H1 (cell line): ENCODE measurements at regions not wholly inside any gene's neighbourhood (a gene's known extent, or its start where the extent isn't known, plus 50 kb on each side); places are given as distances from the start of the nearest gene placed in this dataset.
A peak's percentile ranks its signal among the peaks of the same experiment; 100 is the strongest.

ENCODE experiments used
- BACH1 ChIP-seq: IDR thresholded peaks from 2 replicates; pipeline ENCODE4 v1.6.1; 2012; ENCODE audit warnings: low read length, improper control_type of control experiment
- CTBP2 ChIP-seq: IDR thresholded peaks from 2 replicates; pipeline ENCODE4 v1.7.0; 2011; ENCODE audit warnings: borderline replicate concordance, mild to moderate bottlenecking, moderate library complexity, mixed read lengths, low read length; ENCODE audit not compliant: insufficient read depth, insufficient read length
- JUN ChIP-seq: IDR thresholded peaks from 2 replicates; pipeline ENCODE4 v1.6.1; 2011; ENCODE audit warnings: low read depth, mild to moderate bottlenecking, improper control_type of control experiment, low read length
- JUND ChIP-seq: IDR thresholded peaks from 2 replicates; pipeline ENCODE4 v1.6.1; 2011; ENCODE audit warnings: mild to moderate bottlenecking, improper control_type of control experiment, low read length
- NANOG ChIP-seq: IDR thresholded peaks from 2 replicates; pipeline ENCODE4 v1.6.1; 2011; ENCODE audit warnings: low read length, low read depth, mild to moderate bottlenecking, inconsistent platforms; ENCODE audit not compliant: insufficient read depth, poor library complexity, severe bottlenecking
- PHF8 ChIP-seq: fragments of 200-600 bp; sonication (generic); conservative IDR thresholded peaks from 2 replicates; pipeline ENCODE4 v1.7.1; 2012; ENCODE audit warnings: low read depth, mild to moderate bottlenecking, inconsistent platforms, low read length, moderate library complexity
- POU5F1 ChIP-seq: IDR thresholded peaks from 2 replicates; pipeline ENCODE4 v1.6.1; 2011; ENCODE audit warnings: low read depth, mild to moderate bottlenecking, low read length, moderate library complexity
- RFX5 ChIP-seq: IDR thresholded peaks from 2 replicates; pipeline ENCODE4 v1.6.1; 2011; ENCODE audit warnings: low read depth, low read length, improper control_type of control experiment, borderline replicate concordance
- SAP30 ChIP-seq: fragments of 300-600 bp; sonication (generic); IDR thresholded peaks from 2 replicates; pipeline ENCODE4 v1.7.1; 2012; ENCODE audit warnings: low read length, moderate library complexity, mild to moderate bottlenecking, inconsistent platforms; ENCODE audit not compliant: insufficient read depth, insufficient replicate concordance
- SIRT6 ChIP-seq: IDR thresholded peaks from one replicate; pipeline ENCODE4 v1.7.1; 2012; ENCODE audit warnings: low read length, inconsistent platforms
- SP1 ChIP-seq: IDR thresholded peaks from 2 replicates; pipeline ENCODE4 v1.6.1; 2011; ENCODE audit warnings: low read depth, low read length
- TBP ChIP-seq: IDR thresholded peaks from 2 replicates; pipeline ENCODE4 v1.6.1; 2011; ENCODE audit warnings: low read depth, low read length, improper control_type of control experiment
- TCF12 ChIP-seq: IDR thresholded peaks from 2 replicates; pipeline ENCODE4 v1.6.1; 2011; ENCODE audit warnings: low read depth, mild to moderate bottlenecking, low read length
- TEAD4 ChIP-seq: IDR thresholded peaks from 2 replicates; pipeline ENCODE4 v1.6.1; 2012; ENCODE audit warnings: low read depth, low read length, inconsistent platforms, mixed read lengths
- YY1 ChIP-seq: IDR thresholded peaks from 2 replicates; pipeline ENCODE4 v1.6.1; 2011; ENCODE audit warnings: low read depth, mild to moderate bottlenecking, low read length
- ZNF274 ChIP-seq: IDR thresholded peaks from 2 replicates; pipeline ENCODE4 v1.7.0; 2012; ENCODE audit warnings: low read length, borderline replicate concordance; ENCODE audit errors: extremely low read depth
- TF ChIP-seq, protein P1 (sequence below): IDR thresholded peaks from 2 replicates; pipeline ENCODE4 v1.6.1; 2012; ENCODE audit warnings: low read length, inconsistent platforms
- TF ChIP-seq, protein P2 (sequence below): IDR thresholded peaks from 2 replicates; pipeline ENCODE4 v1.6.1; 2012; ENCODE audit warnings: inconsistent platforms

DNA sequence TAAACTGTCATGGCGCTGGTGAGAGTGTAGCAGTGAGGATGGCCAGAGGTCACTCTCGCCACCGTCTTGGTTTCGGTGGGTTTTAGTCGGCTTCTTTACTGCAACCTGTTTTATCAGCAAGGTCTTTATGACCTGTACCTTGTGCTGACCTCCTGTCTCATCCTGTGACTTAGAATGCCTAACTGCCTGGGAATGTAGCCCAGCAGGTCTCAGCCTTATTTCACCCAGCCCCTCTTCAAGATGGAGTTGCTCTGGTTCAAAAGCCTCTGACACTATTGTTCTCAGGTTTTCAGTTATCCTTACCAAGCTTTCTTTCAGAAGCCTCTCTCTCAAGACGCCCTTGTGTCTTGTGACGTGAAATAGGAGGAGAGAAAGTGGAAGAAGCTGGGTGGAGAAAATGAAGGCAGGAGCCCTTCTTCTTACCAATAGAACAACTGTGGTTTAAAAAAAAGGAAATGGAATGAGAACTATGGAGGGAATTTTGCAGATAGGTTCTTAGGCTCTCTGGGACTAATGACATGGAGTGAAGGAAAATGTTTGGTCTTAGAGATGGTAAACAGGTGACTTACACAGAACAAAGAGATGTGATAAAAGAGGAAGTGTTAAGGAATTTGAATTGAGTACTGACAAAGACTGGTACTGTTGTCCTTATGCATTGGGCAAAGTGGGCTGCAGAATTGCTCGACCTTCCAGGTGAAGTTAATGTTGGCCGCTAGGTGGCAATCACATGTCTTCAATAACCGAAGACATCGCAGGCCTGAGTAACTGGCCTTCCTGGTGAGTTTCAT, 133.3 kb upstream of the RAI14 start (continued):
- TF ChIP-seq CTBP2 (no peak), JUN (no peak), PHF8 (no peak), JUND (no peak), BACH1 (no peak), TEAD4 (peak; percentile 30), ZNF274 (no peak), NANOG (peak; percentile 82), SP1 (peak; percentile 66; the same call in 1 of the 2 replicates), YY1 (peak; percentile 68; the same call in 1 of the 2 replicates), POU5F1 (no peak), TBP (no peak), SAP30 (no peak), SIRT6 (no peak), RFX5 (no peak), TCF12 (0 out of 2 replicates have a peak, but pooled peaks have one; percentile 24)
- TF ChIP-seq, protein P1, sequence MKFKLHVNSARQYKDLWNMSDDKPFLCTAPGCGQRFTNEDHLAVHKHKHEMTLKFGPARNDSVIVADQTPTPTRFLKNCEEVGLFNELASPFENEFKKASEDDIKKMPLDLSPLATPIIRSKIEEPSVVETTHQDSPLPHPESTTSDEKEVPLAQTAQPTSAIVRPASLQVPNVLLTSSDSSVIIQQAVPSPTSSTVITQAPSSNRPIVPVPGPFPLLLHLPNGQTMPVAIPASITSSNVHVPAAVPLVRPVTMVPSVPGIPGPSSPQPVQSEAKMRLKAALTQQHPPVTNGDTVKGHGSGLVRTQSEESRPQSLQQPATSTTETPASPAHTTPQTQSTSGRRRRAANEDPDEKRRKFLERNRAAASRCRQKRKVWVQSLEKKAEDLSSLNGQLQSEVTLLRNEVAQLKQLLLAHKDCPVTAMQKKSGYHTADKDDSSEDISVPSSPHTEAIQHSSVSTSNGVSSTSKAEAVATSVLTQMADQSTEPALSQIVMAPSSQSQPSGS, result 0 out of 2 replicates have a peak, but pooled peaks have one; percentile 65
- TF ChIP-seq, protein P2, sequence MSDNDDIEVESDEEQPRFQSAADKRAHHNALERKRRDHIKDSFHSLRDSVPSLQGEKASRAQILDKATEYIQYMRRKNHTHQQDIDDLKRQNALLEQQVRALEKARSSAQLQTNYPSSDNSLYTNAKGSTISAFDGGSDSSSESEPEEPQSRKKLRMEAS, result peak; percentile 53; the same call in 1 of the 2 replicates
